IMR-90 (cell line): ENCODE measurements at regions not wholly inside any gene's neighbourhood (a gene's known extent, or its start where the extent isn't known, plus 50 kb on each side); places are given as distances from the start of the nearest gene placed in this dataset.

Experiments used
- ATAC-seq: fragments of 200-7000 bp; cut with Tn5 transposase; 2 replicates; pipeline ENCODE4 v1.9.1; 2020; ENCODE audit warnings: low read depth, mild to moderate bottlenecking, moderate library complexity
- BruUV-seq: library from RNA; stranded (reverse); fragments of 400-500 nt; replicated peaks from 2 replicates; lab custom pipeline; 2021; lab: Mats Ljungman, UMichigan
- CTCF ChIA-PET: fragments of 300-600 bp; formaldehyde crosslinking; extraction: SDS; loops from one replicate; lab custom pipeline; 2021; ENCODE audit warnings: antibody characterized with exemption; lab: Yijun Ruan, JAX
- POLR2A ChIA-PET: fragments of 300-600 bp; sonication (Branson Sonifier 250); formaldehyde crosslinking; loops from one replicate; lab custom pipeline; 2022; ENCODE audit warnings: antibody characterized with exemption; ENCODE audit not compliant: unreplicated experiment; lab: Charles Lee
- DNase-seq: peaks from one replicate; pipeline ENCODE4 v3.0.0; 2013
- H2AFZ ChIP-seq: replicated peaks from 2 replicates; pipeline ENCODE3; 2013; ENCODE audit warnings: low read length, mild to moderate bottlenecking; ENCODE audit not compliant: poor library complexity
- H2AK5ac ChIP-seq: 2 replicates; pipeline ENCODE4 v1.6.1; 2013; ENCODE audit warnings: low read depth, low read length, inconsistent platforms
- H2AK9ac ChIP-seq: replicated peaks from 2 replicates; pipeline ENCODE3; 2013; ENCODE audit warnings: mild to moderate bottlenecking, low read depth, low read length, moderate library complexity; ENCODE audit not compliant: poor library complexity
- H2BK120ac ChIP-seq: 2 replicates; pipeline ENCODE4 v1.6.1; 2013; ENCODE audit warnings: low read depth, low read length, inconsistent platforms
- H2BK15ac ChIP-seq: 3 replicates; pipeline ENCODE4 v1.6.1; 2013; ENCODE audit warnings: low read depth, low read length, inconsistent platforms
- H2BK20ac ChIP-seq: 2 replicates; pipeline ENCODE4 v1.6.1; 2013; ENCODE audit warnings: low read depth, mild to moderate bottlenecking, inconsistent platforms, low read length, moderate library complexity
- H2BK5ac ChIP-seq: 2 replicates; pipeline ENCODE4 v1.6.1; 2013; ENCODE audit warnings: mild to moderate bottlenecking, low read depth, low read length, inconsistent platforms; ENCODE audit not compliant: poor library complexity, severe bottlenecking
- H3K14ac ChIP-seq: replicated peaks from 2 replicates; pipeline ENCODE4 v1.6.1; 2013; ENCODE audit warnings: low read depth, low read length, inconsistent platforms
- H3K18ac ChIP-seq: 2 replicates; pipeline ENCODE4 v1.6.1; 2013; ENCODE audit warnings: low read depth, low read length, control low read depth
- H3K23ac ChIP-seq: 2 replicates; pipeline ENCODE4 v1.6.1; 2013; ENCODE audit warnings: low read depth, low read length, inconsistent platforms
- H3K27ac ChIP-seq: 2 replicates; pipeline ENCODE4 v1.5.1; 2013; ENCODE audit warnings: mild to moderate bottlenecking, control low read depth, low read length; ENCODE audit not compliant: insufficient read depth
- H3K27me3 ChIP-seq: 2 replicates; pipeline ENCODE4 v1.6.1; 2013; ENCODE audit warnings: low read length; ENCODE audit not compliant: control insufficient read depth, insufficient read depth
- H3K36me3 ChIP-seq: 2 replicates; pipeline ENCODE4 v1.6.1; 2013; ENCODE audit warnings: low read length, mixed read lengths; ENCODE audit not compliant: control insufficient read depth, insufficient read depth
- H3K4ac ChIP-seq: 2 replicates; pipeline ENCODE4 v1.6.1; 2013; ENCODE audit warnings: low read depth, low read length, inconsistent platforms
- H3K4me1 ChIP-seq: 2 replicates; pipeline ENCODE4 v1.6.1; 2013; ENCODE audit warnings: low read length, mixed read lengths; ENCODE audit not compliant: control insufficient read depth, insufficient read depth
- H3K4me2 ChIP-seq: 2 replicates; pipeline ENCODE4 v1.6.1; 2013; ENCODE audit warnings: low read depth, mild to moderate bottlenecking, control low read depth, low read length, moderate library complexity
- H3K4me3 ChIP-seq: 2 replicates; pipeline ENCODE4 v1.5.1; 2013; ENCODE audit warnings: low read depth, mild to moderate bottlenecking, control low read depth, low read length, moderate library complexity; ENCODE audit not compliant: insufficient read depth
- H3K56ac ChIP-seq: 2 replicates; pipeline ENCODE4 v1.6.1; 2013; ENCODE audit warnings: low read length, inconsistent platforms; ENCODE audit not compliant: insufficient read depth; ENCODE audit errors: extremely low read depth
- H3K79me1 ChIP-seq, 2 experiments: 2 replicates each; pipeline ENCODE4 v1.6.1; 2013; ENCODE audit warnings: low read length in 2 of 2, inconsistent platforms in 1 of 2, low read depth in 1 of 2
- H3K9ac ChIP-seq: 2 replicates; pipeline ENCODE4 v1.6.1; 2013; ENCODE audit warnings: low read depth, low read length, control low read depth
- H3K9me1 ChIP-seq: 2 replicates; pipeline ENCODE4 v1.6.1; 2013; ENCODE audit warnings: low read length, inconsistent platforms; ENCODE audit not compliant: insufficient read depth
- H3K9me3 ChIP-seq: 2 replicates; pipeline ENCODE4 v1.6.1; 2013; ENCODE audit warnings: low read length; ENCODE audit not compliant: control insufficient read depth, insufficient read depth
- H4K20me1 ChIP-seq: 2 replicates; pipeline ENCODE4 v1.6.1; 2013; ENCODE audit warnings: low read length, inconsistent platforms; ENCODE audit not compliant: insufficient read depth
- H4K5ac ChIP-seq: 2 replicates; pipeline ENCODE4 v1.6.1; 2013; ENCODE audit warnings: mild to moderate bottlenecking, low read depth, low read length, control low read depth
- H4K8ac ChIP-seq, 2 experiments: 2 replicates each; pipeline ENCODE4 v1.6.1; 2013; ENCODE audit warnings: low read depth in 2 of 2, low read length in 2 of 2, control low read depth in 1 of 2, inconsistent platforms in 1 of 2
- H4K91ac ChIP-seq: 2 replicates; pipeline ENCODE4 v1.6.1; 2013; ENCODE audit warnings: low read depth, low read length, inconsistent platforms; ENCODE audit not compliant: insufficient read depth
- BHLHE40 ChIP-seq: fragments of 150-350 bp; IDR thresholded peaks from 2 replicates; pipeline ENCODE4 v1.6.1; 2016; ENCODE audit warnings: mild to moderate bottlenecking, low read depth, low read length
- FOS ChIP-seq: fragments of 150-350 bp; IDR thresholded peaks from 2 replicates; pipeline ENCODE4 v1.6.1; 2016; ENCODE audit warnings: low read depth, low read length
- NFE2L2 ChIP-seq: fragments of 150-350 bp; IDR thresholded peaks from 2 replicates; pipeline ENCODE4 v1.6.1; 2016; ENCODE audit warnings: low read depth, mild to moderate bottlenecking, low read length
- POLR2A ChIP-seq: IDR thresholded peaks from 2 replicates; pipeline ENCODE4 v1.6.1; 2012; ENCODE audit warnings: mild to moderate bottlenecking, low read depth, low read length
- RAD21 ChIP-seq: IDR thresholded peaks from 2 replicates; pipeline ENCODE4 v1.6.1; 2012; ENCODE audit warnings: low read length, improper control_type of control experiment
- RCOR1 ChIP-seq: IDR thresholded peaks from 2 replicates; pipeline ENCODE4 v1.6.1; 2012; ENCODE audit warnings: mild to moderate bottlenecking, low read length, improper control_type of control experiment; ENCODE audit not compliant: insufficient replicate concordance
- RFX5 ChIP-seq: IDR thresholded peaks from 2 replicates; pipeline ENCODE4 v1.8.0; 2012; ENCODE audit warnings: low read depth, mild to moderate bottlenecking, low read length, moderate library complexity
- WGBS, 2 experiments: methylation state at CpG; one replicate each; pipeline versions ENCODE4 v1.1.5 to v1.1.7; 2013; ENCODE audit warnings: missing lambda C conversion rate in 2 of 2; ENCODE audit not compliant: insufficient read length in 1 of 2; ENCODE audit errors: extremely low coverage in 2 of 2; 5-methylcytosine and 5-hydroxymethylcytosine counted together
- dilution Hi-C: fragments of 300-500 bp; cut with HindIII; formaldehyde crosslinking; loops from one replicate; pipeline ENCODE4 v1.14.3; 2018; ENCODE audit warnings: low sequenced_read_pairs; ENCODE audit not compliant: unreplicated experiment
- in situ Hi-C: fragments of 300-500 bp; cut with MboI; formaldehyde crosslinking; loops from 3 replicates; pipeline ENCODE4 v1.14.3; 2019; ENCODE audit warnings: low sequenced_read_pairs, inconsistent platforms, mixed read lengths
- intact Hi-C: fragments of 100-400 bp; cut with micrococcal nuclease; formaldehyde crosslinking; loops from 2 replicates; pipeline ENCODE4 v1.10.0; 2022
- TF ChIP-seq, protein P1 (sequence below): fragments of 150-350 bp; IDR thresholded peaks from 2 replicates; pipeline ENCODE4 v1.6.1; 2017; ENCODE audit warnings: mild to moderate bottlenecking, antibody characterized with exemption, low read length, low read depth
- TF ChIP-seq, protein P2 (sequence below): fragments of 150-350 bp; IDR thresholded peaks from 2 replicates; pipeline ENCODE4 v1.6.1; 2016; ENCODE audit warnings: low read depth, mild to moderate bottlenecking, low read length, moderate library complexity, borderline replicate concordance

DNA sequence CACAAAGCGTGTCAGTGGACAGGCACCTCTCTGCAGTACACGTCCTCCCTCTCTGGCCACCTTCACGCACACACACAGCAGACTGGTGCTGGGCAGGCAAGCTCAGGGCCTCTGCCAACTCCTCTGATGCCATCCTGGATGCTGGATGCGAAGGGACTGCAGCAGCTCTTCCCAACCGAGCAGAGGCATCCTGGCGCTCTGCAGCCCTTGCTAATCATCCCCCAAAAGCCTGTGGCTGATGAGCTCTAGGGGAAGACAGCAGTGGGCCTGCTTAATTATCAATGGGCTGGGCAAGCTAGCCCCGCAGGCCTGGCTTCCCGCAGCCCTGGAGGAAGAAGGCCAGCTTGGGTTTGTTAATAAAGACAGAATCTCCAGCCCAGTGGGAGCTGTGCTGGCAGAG, 71.3 kb upstream of the TEX51 start:
- Histone ChIP-seq H4K20me1 (no peaks in the 10 kb centered on the region), H3K79me1 (no peaks in the 10 kb centered on the region), H3K9me3 (no peaks in the 10 kb centered on the region), H3K4me1 (no peaks in the 10 kb centered on the region), H4K5ac (no peak overlapping the region), H3K36me3 (no peaks in the 10 kb centered on the region), H3K18ac (no peak overlapping the region), H2BK20ac (no peak overlapping the region), H2AFZ (no peak overlapping the region), H2BK5ac (no peak overlapping the region), H3K27me3 (no peaks in the 10 kb centered on the region; the same call in 1 of the 2 replicates), H3K9me1 (no peaks in the 10 kb centered on the region), H3K9ac (no peak overlapping the region), H2BK15ac (no peak overlapping the region), H2BK120ac (no peak overlapping the region), H3K4me3 (no peak overlapping the region), H3K14ac (no peak overlapping the region), H3K4me2 (no peak overlapping the region), H3K4ac (no peak overlapping the region), H3K56ac (no peak overlapping the region), H3K27ac (no peak overlapping the region), H4K8ac (no peak overlapping the region), H2AK9ac (no peak overlapping the region), H3K23ac (no peak overlapping the region), H2AK5ac (no peak overlapping the region), H4K91ac (no peak overlapping the region)
- in situ Hi-C loops, result no loop called here
- POLR2A ChIA-PET, result no interaction called here
- BruUV-seq, result no TSS peak
- WGBS, 2 experiments, result 44% methylated on average over 2 of the region's 8 CpGs; no CpG with 5 or more reads in 1 of the 2 experiments
- DNase-seq (no peak), ATAC-seq (no peak)
- dilution Hi-C loops, result no loop called here
- CTCF ChIA-PET, result no interaction called here
- intact Hi-C loops, result no loop called here
- TF ChIP-seq RCOR1, result no peak
- no peak for TF ChIP-seq RAD21
- TF ChIP-seq NFE2L2, result no peak
- no peak for TF ChIP-seq RFX5
- no peak for TF ChIP-seq FOS
- no peak for TF ChIP-seq POLR2A
- TF ChIP-seq, protein P1, sequence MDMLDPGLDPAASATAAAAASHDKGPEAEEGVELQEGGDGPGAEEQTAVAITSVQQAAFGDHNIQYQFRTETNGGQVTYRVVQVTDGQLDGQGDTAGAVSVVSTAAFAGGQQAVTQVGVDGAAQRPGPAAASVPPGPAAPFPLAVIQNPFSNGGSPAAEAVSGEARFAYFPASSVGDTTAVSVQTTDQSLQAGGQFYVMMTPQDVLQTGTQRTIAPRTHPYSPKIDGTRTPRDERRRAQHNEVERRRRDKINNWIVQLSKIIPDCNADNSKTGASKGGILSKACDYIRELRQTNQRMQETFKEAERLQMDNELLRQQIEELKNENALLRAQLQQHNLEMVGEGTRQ, result no peak
- TF ChIP-seq, protein P2, sequence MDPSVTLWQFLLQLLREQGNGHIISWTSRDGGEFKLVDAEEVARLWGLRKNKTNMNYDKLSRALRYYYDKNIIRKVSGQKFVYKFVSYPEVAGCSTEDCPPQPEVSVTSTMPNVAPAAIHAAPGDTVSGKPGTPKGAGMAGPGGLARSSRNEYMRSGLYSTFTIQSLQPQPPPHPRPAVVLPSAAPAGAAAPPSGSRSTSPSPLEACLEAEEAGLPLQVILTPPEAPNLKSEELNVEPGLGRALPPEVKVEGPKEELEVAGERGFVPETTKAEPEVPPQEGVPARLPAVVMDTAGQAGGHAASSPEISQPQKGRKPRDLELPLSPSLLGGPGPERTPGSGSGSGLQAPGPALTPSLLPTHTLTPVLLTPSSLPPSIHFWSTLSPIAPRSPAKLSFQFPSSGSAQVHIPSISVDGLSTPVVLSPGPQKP, result no peak
- TF ChIP-seq BHLHE40, result no peak
